ENCODE measurements at regions not wholly inside any gene's neighbourhood (a gene's known extent, or its start where the extent isn't known, plus 50 kb on each side); places are given as distances from the start of the nearest gene placed in this dataset.
A peak's percentile ranks its signal among the peaks of the same experiment; 100 is the strongest.

GRCh38 chr3:72359743-72360142 is 488.5 kb downstream of the SHQ1 start:
- DNase-seq, result peak; percentile 28
- Mint-ChIP-seq H3K4me1 (peaks cover 10% of the 10 kb centered on the region), H3K27ac (no peak overlapping the region), H3K4me3 (no peak overlapping the region), H3K27me3 (ENCODE audit: insufficient read depth) (peaks cover 9% of the 10 kb centered on the region), H3K36me3 (ENCODE audit: low read depth) (no peaks in the 10 kb centered on the region), H3K9me3 (no peaks in the 10 kb centered on the region)
- no peak for TF ChIP-seq CTCF (conservative IDR thresholded peaks at IDR 0.05)
- WGBS, 2 experiments (ENCODE audit: insufficient coverage in 1 of 2, insufficient read length in 1 of 2), result 80 to 100% methylated on average over 1 of the region's 1 CpG
- Histone ChIP-seq H3K9ac (ENCODE audit: extremely low read depth, low read length, poor library complexity, severe bottlenecking) (no peak overlapping the region), H3K9me3 (ENCODE audit: control insufficient read depth, low read length) (no peaks in the 10 kb centered on the region), H3K4me3 (ENCODE audit: low read length) (no peak overlapping the region), H3K4me1 (ENCODE audit: control insufficient read depth, insufficient read depth, low read length) (no peaks in the 10 kb centered on the region), H3K27me3 (ENCODE audit: control insufficient read depth, insufficient read depth, low read length, poor library complexity, severe bottlenecking) (no peaks in the 10 kb centered on the region), H3K27ac (ENCODE audit: low read depth, low read length) (no peak overlapping the region), H3K36me3 (ENCODE audit: control insufficient read depth, insufficient read depth, low read length) (no peaks in the 10 kb centered on the region)

DNA sequence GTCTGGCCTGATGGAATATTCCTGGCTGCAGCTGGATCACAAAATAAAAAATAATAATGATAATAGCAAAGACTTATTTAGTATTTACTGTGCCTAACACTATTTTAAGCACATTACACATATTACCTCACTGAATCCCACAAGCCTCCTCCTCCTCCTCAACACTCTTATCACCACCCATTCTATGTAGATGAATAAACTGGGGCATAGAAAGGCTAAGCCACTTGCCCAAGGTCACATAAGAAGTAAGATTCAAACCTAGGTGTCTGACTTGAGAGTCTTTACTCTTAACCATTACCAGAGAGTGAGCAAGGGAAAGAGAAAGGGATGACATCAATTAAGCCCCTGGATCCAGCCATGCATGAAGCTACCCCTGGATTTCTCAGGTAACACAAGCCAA is 493.1 kb downstream of the SHQ1 start:
- Mint-ChIP-seq H3K36me3 (ENCODE audit: low read depth) (no peaks in the 10 kb centered on the region), H3K27ac (no peak overlapping the region), H3K27me3 (ENCODE audit: insufficient read depth) (no peaks in the 10 kb centered on the region), H3K4me1 (peaks cover 25% of the 10 kb centered on the region), H3K9me3 (no peaks in the 10 kb centered on the region), H3K4me3 (no peak overlapping the region)
- Histone ChIP-seq H3K4me1 (ENCODE audit: control insufficient read depth, insufficient read depth, low read length) (no peaks in the 10 kb centered on the region), H3K9ac (ENCODE audit: extremely low read depth, low read length, poor library complexity, severe bottlenecking) (no peak overlapping the region), H3K27ac (ENCODE audit: low read depth, low read length) (no peak overlapping the region), H3K27me3 (ENCODE audit: control insufficient read depth, insufficient read depth, low read length, poor library complexity, severe bottlenecking) (no peaks in the 10 kb centered on the region), H3K36me3 (ENCODE audit: control insufficient read depth, insufficient read depth, low read length) (no peaks in the 10 kb centered on the region), H3K9me3 (ENCODE audit: control insufficient read depth, low read length) (no peaks in the 10 kb centered on the region), H3K4me3 (ENCODE audit: low read length) (no peak overlapping the region)
- TF ChIP-seq CTCF (conservative IDR thresholded peaks at IDR 0.05), result no peak
- DNase-seq, result peak; percentile 32

DNA sequence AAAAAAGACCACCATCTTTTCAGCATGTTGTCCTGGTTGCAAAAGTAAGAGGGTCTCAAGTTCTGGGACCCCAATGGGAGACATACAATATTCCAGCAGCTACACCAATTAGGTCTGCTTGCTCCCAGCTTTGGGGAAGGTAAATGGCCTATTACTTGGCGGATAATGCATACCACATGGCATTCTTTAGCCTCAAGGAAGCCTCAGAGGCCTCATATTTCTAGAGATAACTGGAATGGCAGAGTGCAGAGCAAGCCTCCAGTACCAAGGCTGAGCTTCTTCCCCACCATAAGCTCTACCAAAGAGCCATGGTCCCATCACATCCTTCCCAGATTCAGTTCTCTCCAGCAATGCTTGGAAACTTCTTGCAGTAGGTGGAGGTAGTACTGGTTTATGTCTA is 493.8 kb downstream of the SHQ1 start:
- H3K27ac Mint-ChIP-seq, result no peak overlapping the region
- H3K4me1 Mint-ChIP-seq, result peaks cover 25% of the 10 kb centered on the region
- no peak for TF ChIP-seq CTCF (conservative IDR thresholded peaks at IDR 0.05)
- no peaks in the 10 kb centered on the region for H3K36me3 Mint-ChIP-seq (ENCODE audit: low read depth)
- no peak for DNase-seq
- H3K9me3 Mint-ChIP-seq, result no peaks in the 10 kb centered on the region
- Histone ChIP-seq H3K27me3 (ENCODE audit: control insufficient read depth, insufficient read depth, low read length, poor library complexity, severe bottlenecking) (no peaks in the 10 kb centered on the region), H3K9ac (ENCODE audit: extremely low read depth, low read length, poor library complexity, severe bottlenecking) (no peak overlapping the region), H3K4me3 (ENCODE audit: low read length) (no peak overlapping the region), H3K36me3 (ENCODE audit: control insufficient read depth, insufficient read depth, low read length) (no peaks in the 10 kb centered on the region), H3K4me1 (ENCODE audit: control insufficient read depth, insufficient read depth, low read length) (no peaks in the 10 kb centered on the region), H3K9me3 (ENCODE audit: control insufficient read depth, low read length) (no peaks in the 10 kb centered on the region), H3K27ac (ENCODE audit: low read depth, low read length) (no peak overlapping the region)
- H3K27me3 Mint-ChIP-seq (ENCODE audit: insufficient read depth), result no peaks in the 10 kb centered on the region
- no peak overlapping the region for H3K4me3 Mint-ChIP-seq
- WGBS, 2 experiments (ENCODE audit: insufficient coverage in 1 of 2, insufficient read length in 1 of 2), result 97 to 100% methylated on average over 1 of the region's 1 CpG
